Caco-2 (cell line): ENCODE measurements at regions not wholly inside any gene's neighbourhood (a gene's known extent, or its start where the extent isn't known, plus 50 kb on each side); places are given as distances from the start of the nearest gene placed in this dataset.

Experiments
- BruUV-seq: library from RNA; stranded (reverse); fragments of 400-500 nt; replicated peaks from 2 replicates; lab custom pipeline; 2021; lab: Mats Ljungman, UMichigan
- CTCF ChIA-PET: fragments of 300-600 bp; sonication (Branson Sonifier 250); formaldehyde crosslinking; loops from one replicate; lab custom pipeline; 2022; ENCODE audit warnings: antibody characterized with exemption; lab: Charles Lee
- POLR2A ChIA-PET: fragments of 300-600 bp; sonication (Branson Sonifier 250); formaldehyde crosslinking; loops from one replicate; lab custom pipeline; 2022; ENCODE audit warnings: antibody characterized with exemption; lab: Charles Lee
- DNase-seq, 2 experiments: peaks; one replicate each; pipeline versions ENCODE4 v3.0.0 to v3.0.0-alpha.2; 2020 to 2022
- H3K27me3 ChIP-seq: replicated peaks from 2 replicates; pipeline ENCODE4 v1.6.0; 2011; ENCODE audit warnings: low read length; ENCODE audit not compliant: control insufficient read depth, insufficient read depth
- H3K36me3 ChIP-seq: 2 replicates; pipeline ENCODE4 v1.5.1; 2011; ENCODE audit warnings: low read length; ENCODE audit not compliant: control insufficient read depth, insufficient read depth
- H3K4me1 ChIP-seq: fragments of 250-450 bp; sonication (Bioruptor Pico); 2 replicates; pipeline ENCODE4 v1.5.1; 2020; ENCODE audit warnings: mild to moderate bottlenecking
- H3K4me3 ChIP-seq: 2 replicates; pipeline ENCODE4 v1.5.1; 2011; ENCODE audit warnings: low read depth, mild to moderate bottlenecking, control low read depth, low read length
- H3K9me3 ChIP-seq: fragments of 250-450 bp; sonication (Bioruptor Pico); 2 replicates; pipeline ENCODE4 v1.5.1; 2020; ENCODE audit warnings: mild to moderate bottlenecking, moderate library complexity
- H3K27ac Mint-ChIP-seq: one replicate; pipeline ENCODE4 v1.8.0; 2022; ENCODE audit warnings: mixed read lengths; ENCODE audit not compliant: unreplicated experiment
- H3K27me3 Mint-ChIP-seq: one replicate; pipeline ENCODE4 v1.8.0; 2022; ENCODE audit warnings: mixed read lengths; ENCODE audit not compliant: insufficient read depth, unreplicated experiment
- H3K36me3 Mint-ChIP-seq: one replicate; pipeline ENCODE4 v1.8.0; 2022; ENCODE audit warnings: mild to moderate bottlenecking, mixed read lengths; ENCODE audit not compliant: insufficient read depth, unreplicated experiment
- H3K4me1 Mint-ChIP-seq: one replicate; pipeline ENCODE4 v1.8.0; 2022; ENCODE audit warnings: low read depth, mixed read lengths; ENCODE audit not compliant: unreplicated experiment
- H3K4me3 Mint-ChIP-seq: one replicate; pipeline ENCODE4 v1.8.0; 2022; ENCODE audit warnings: mild to moderate bottlenecking, moderate library complexity, mixed read lengths; ENCODE audit not compliant: unreplicated experiment
- H3K9me3 Mint-ChIP-seq: one replicate; pipeline ENCODE4 v1.8.0; 2022; ENCODE audit warnings: mixed read lengths; ENCODE audit not compliant: unreplicated experiment
- CTCF ChIP-seq, 2 experiments: fragments of 200-600 bp in 1 of 2; IDR thresholded peaks; 1 replicate in 1 of 2; 2 replicates in 1 of 2; pipeline versions ENCODE4 v1.5.1 to v1.8.0; 2011 to 2022; ENCODE audit warnings: antibody characterized with exemption in 1 of 2, control low read depth in 1 of 2, inconsistent platforms in 1 of 2, low read depth in 1 of 2, low read length in 1 of 2, mild to moderate bottlenecking in 1 of 2, moderate library complexity in 1 of 2; ENCODE audit not compliant: insufficient read depth in 1 of 2, severe bottlenecking in 1 of 2, unreplicated experiment in 1 of 2
- intact Hi-C: fragments of 100-400 bp; cut with micrococcal nuclease; formaldehyde crosslinking; loops from one replicate; pipeline ENCODE4 v1.10.0; 2022; ENCODE audit not compliant: unreplicated experiment

- DNase-seq: no peak
- Mint-ChIP-seq H3K4me1 (peaks cover 19% of the 10 kb centered on the region), H3K9me3 (peaks cover 11% of the 10 kb centered on the region), H3K27ac (no peak overlapping the region), H3K27me3 (no peaks in the 10 kb centered on the region), H3K36me3 (peaks cover 32% of the 10 kb centered on the region), H3K4me3 (no peak overlapping the region)
- peaks cover 13% of the 10 kb centered on the region for H3K4me1 ChIP-seq
- intact Hi-C loops: no loop called here
- ChIA-PET POLR2A (no interaction called here), CTCF (interaction anchor here (0.6 to 0.7 kb wide), 3 partner anchors 75 to 112 kb away, joined by 4 to 5 read pairs (median 5); no protein-coding TSS in a partner anchor)
- BruUV-seq: no TSS peak
- H3K9me3 ChIP-seq: peaks cover 3% of the 10 kb centered on the region; the same call in 1 of the 2 replicates
- H3K36me3 ChIP-seq: no peaks in the 10 kb centered on the region; the same call in 1 of the 2 replicates
- H3K27me3 ChIP-seq: no peaks in the 10 kb centered on the region
- H3K4me3 ChIP-seq: no peak overlapping the region
- TF ChIP-seq CTCF (IDR thresholded peaks at IDR 0.05; ENCODE audit: insufficient read depth in 1 of 2, low read depth in 1 of 2, low read length in 1 of 2, severe bottlenecking in 1 of 2, unreplicated experiment in 1 of 2): no peak
Observed at GRCh38 chr7:13037216-13037615, 349.8 kb downstream of the ARL4A start.

GRCh38 chr7:13041368-13041988, 354.0 kb downstream of the ARL4A start:
- Mint-ChIP-seq H3K36me3 (peaks cover 25% of the 10 kb centered on the region), H3K4me1 (peaks cover 24% of the 10 kb centered on the region), H3K27ac (peak overlapping the region; percentile 39), H3K27me3 (no peaks in the 10 kb centered on the region), H3K9me3 (no peaks in the 10 kb centered on the region), H3K4me3 (no peak overlapping the region)
- Histone ChIP-seq H3K27me3 (no peaks in the 10 kb centered on the region), H3K9me3 (no peaks in the 10 kb centered on the region), H3K4me1 (peaks cover 20% of the 10 kb centered on the region), H3K36me3 (no peaks in the 10 kb centered on the region), H3K4me3 (no peak overlapping the region)
- ChIA-PET POLR2A (no interaction called here), CTCF (no interaction called here)
- BruUV-seq: no TSS peak
- intact Hi-C loops: no loop called here
- TF ChIP-seq CTCF (IDR thresholded peaks at IDR 0.05; ENCODE audit: insufficient read depth in 1 of 2, low read depth in 1 of 2, low read length in 1 of 2, severe bottlenecking in 1 of 2, unreplicated experiment in 1 of 2): no peak
- DNase-seq: no peak

- DNase-seq: no peak
- ChIA-PET CTCF (interaction anchor here (1.0 kb wide), 1 partner anchor 356 kb away, joined by 3 read pairs; no protein-coding TSS in a partner anchor), POLR2A (interaction anchor here (0.6 kb wide), 1 partner anchor 25 kb away, joined by 3 read pairs; no protein-coding TSS in a partner anchor)
- intact Hi-C loops: no loop called here
- Mint-ChIP-seq H3K4me3 (no peak overlapping the region), H3K4me1 (peaks cover 24% of the 10 kb centered on the region), H3K27me3 (no peaks in the 10 kb centered on the region), H3K36me3 (peaks cover 23% of the 10 kb centered on the region), H3K27ac (peak overlapping the region; percentile 16), H3K9me3 (no peaks in the 10 kb centered on the region)
- Histone ChIP-seq H3K9me3 (no peaks in the 10 kb centered on the region), H3K27me3 (no peaks in the 10 kb centered on the region), H3K36me3 (no peaks in the 10 kb centered on the region), H3K4me3 (no peak overlapping the region), H3K4me1 (peaks cover 20% of the 10 kb centered on the region)
- TF ChIP-seq CTCF (IDR thresholded peaks at IDR 0.05; ENCODE audit: insufficient read depth in 1 of 2, low read depth in 1 of 2, low read length in 1 of 2, severe bottlenecking in 1 of 2, unreplicated experiment in 1 of 2): no peak
- no TSS peak for BruUV-seq
Observed at GRCh38 chr7:13042605-13043236, 355.3 kb downstream of the ARL4A start.
